Karpas-422 (cell line): ENCODE measurements at regions not wholly inside any gene's neighbourhood (a gene's known extent, or its start where the extent isn't known, plus 50 kb on each side); places are given as distances from the start of the nearest gene placed in this dataset.
"Not testable (repeated sequence)": the region's sequence is repeated elsewhere in the genome, so short reads cannot be mapped to it uniquely, and the experiment has no call there.

Source experiments
- DNase-seq: peaks from one replicate; pipeline ENCODE4 v3.0.0-alpha.2; 2015
- H2AFZ ChIP-seq: fragments of 200-600 bp; sonication (generic); 2 replicates; pipeline ENCODE4 v1.6.1; 2014; ENCODE audit warnings: antibody characterized with exemption, low read length, mixed read lengths
- H3K27ac ChIP-seq: fragments of 200-600 bp; sonication (generic); 2 replicates; pipeline ENCODE4 v1.5.1; 2014; ENCODE audit warnings: mild to moderate bottlenecking, low read length, moderate library complexity
- H3K27me3 ChIP-seq: fragments of 200-600 bp; sonication (generic); 2 replicates; pipeline ENCODE4 v1.6.1; 2014; ENCODE audit warnings: low read length, mixed read lengths
- H3K36me3 ChIP-seq: fragments of 200-600 bp; sonication (generic); 2 replicates; pipeline ENCODE4 v1.6.1; 2014; ENCODE audit warnings: low read length, mixed read lengths; ENCODE audit not compliant: insufficient read depth
- H3K4me1 ChIP-seq: fragments of 200-600 bp; sonication (generic); 2 replicates; pipeline ENCODE4 v1.6.1; 2014; ENCODE audit warnings: mild to moderate bottlenecking, low read length, mixed read lengths
- H3K4me2 ChIP-seq: fragments of 200-600 bp; sonication (generic); 2 replicates; pipeline ENCODE4 v1.6.1; 2014; ENCODE audit warnings: low read length, low read depth, mild to moderate bottlenecking; ENCODE audit not compliant: poor library complexity, severe bottlenecking
- H3K4me3 ChIP-seq: fragments of 200-600 bp; sonication (generic); 2 replicates; pipeline ENCODE4 v1.5.1; 2014; ENCODE audit warnings: mild to moderate bottlenecking, antibody characterized with exemption, low read length, mixed read lengths
- H3K79me2 ChIP-seq: fragments of 200-600 bp; sonication (generic); 2 replicates; pipeline ENCODE4 v1.6.1; 2014; ENCODE audit warnings: mild to moderate bottlenecking, low read length, mixed read lengths
- H3K9ac ChIP-seq: fragments of 200-600 bp; sonication (generic); 2 replicates; pipeline ENCODE4 v1.6.0; 2014; ENCODE audit warnings: low read length
- H3K9me2 ChIP-seq: fragments of 200-600 bp; sonication (generic), shearing (Covaris generic); replicated peaks from 2 replicates; pipeline ENCODE4 v1.6.0; 2014; ENCODE audit warnings: mild to moderate bottlenecking, low read length, moderate library complexity; ENCODE audit not compliant: insufficient read depth
- H3K9me3 ChIP-seq: fragments of 300-700, 200-600 bp; sonication (generic); 2 replicates; pipeline ENCODE4 v1.6.1; 2014; ENCODE audit warnings: low read length, mixed read lengths
- H4K20me1 ChIP-seq: fragments of 200-600 bp; sonication (generic); 2 replicates; pipeline ENCODE4 v1.6.1; 2014; ENCODE audit warnings: mild to moderate bottlenecking, antibody characterized with exemption, low read length, low read depth; ENCODE audit not compliant: insufficient read depth

GRCh38 chr5:124528838-124529237 lies 217.6 kb downstream of the ZNF608 start:
- H3K4me1 ChIP-seq = peaks cover 15% of the 10 kb centered on the region
- no peak overlapping the region for H2AFZ ChIP-seq
- no peak for DNase-seq
- H4K20me1 ChIP-seq = no peaks in the 10 kb centered on the region
- no peak overlapping the region for H3K9ac ChIP-seq
- H3K27ac ChIP-seq = no peak overlapping the region
- no peaks in the 10 kb centered on the region for H3K36me3 ChIP-seq
- H3K4me2 ChIP-seq = no peak overlapping the region
- no peaks in the 10 kb centered on the region for H3K79me2 ChIP-seq
- no peaks in the 10 kb centered on the region for H3K27me3 ChIP-seq
- no peaks in the 10 kb centered on the region for H3K9me3 ChIP-seq
- no peaks in the 10 kb centered on the region for H3K9me2 ChIP-seq
- H3K4me3 ChIP-seq = no peak overlapping the region

DNA sequence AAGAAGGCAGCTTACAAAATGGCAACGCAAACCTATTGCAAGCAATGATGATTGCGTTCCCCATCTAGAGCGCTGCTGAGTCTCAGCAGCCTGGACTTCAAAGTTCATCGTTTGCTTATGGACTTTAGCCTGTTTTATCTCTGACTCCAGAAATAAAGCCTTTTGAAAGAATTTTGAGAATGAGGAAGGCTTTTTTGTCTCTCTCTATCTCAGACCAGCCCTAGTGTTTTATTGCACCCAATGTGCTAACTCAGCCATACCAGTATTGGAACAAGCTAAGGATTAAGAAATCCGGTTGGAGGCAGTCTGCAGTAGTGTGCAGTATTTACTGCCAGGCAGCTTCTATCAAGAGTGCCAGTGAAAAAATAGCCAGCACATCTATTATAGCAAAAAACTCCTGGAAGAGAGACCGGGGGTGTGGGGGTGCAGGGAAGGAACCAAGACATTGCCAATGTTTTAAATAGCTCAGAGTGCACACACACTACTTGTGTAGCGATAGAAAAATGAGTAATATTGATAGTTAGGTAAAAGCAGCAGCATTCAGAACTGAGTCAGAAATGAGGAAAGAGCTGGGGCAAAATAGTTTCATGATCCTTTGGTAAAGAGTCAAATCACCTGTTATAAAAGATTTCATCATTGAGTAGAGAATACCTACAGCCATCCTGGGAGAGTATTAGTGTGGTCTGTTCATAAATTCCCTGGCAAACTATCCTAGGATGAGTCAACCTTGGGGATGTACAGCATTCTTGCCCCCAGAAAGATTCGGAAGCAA lies 219.0 kb downstream of the ZNF608 start:
- Histone ChIP-seq H3K79me2 (no peaks in the 10 kb centered on the region), H3K27me3 (no peaks in the 10 kb centered on the region), H2AFZ (no peak overlapping the region), H3K9me3 (no peaks in the 10 kb centered on the region), H3K4me2 (no peak overlapping the region), H3K27ac (no peak overlapping the region), H3K9me2 (no peaks in the 10 kb centered on the region), H3K36me3 (no peaks in the 10 kb centered on the region), H3K9ac (no peak overlapping the region), H3K4me3 (no peak overlapping the region), H4K20me1 (no peaks in the 10 kb centered on the region), H3K4me1 (peaks cover 15% of the 10 kb centered on the region)
- DNase-seq = no peak

DNA sequence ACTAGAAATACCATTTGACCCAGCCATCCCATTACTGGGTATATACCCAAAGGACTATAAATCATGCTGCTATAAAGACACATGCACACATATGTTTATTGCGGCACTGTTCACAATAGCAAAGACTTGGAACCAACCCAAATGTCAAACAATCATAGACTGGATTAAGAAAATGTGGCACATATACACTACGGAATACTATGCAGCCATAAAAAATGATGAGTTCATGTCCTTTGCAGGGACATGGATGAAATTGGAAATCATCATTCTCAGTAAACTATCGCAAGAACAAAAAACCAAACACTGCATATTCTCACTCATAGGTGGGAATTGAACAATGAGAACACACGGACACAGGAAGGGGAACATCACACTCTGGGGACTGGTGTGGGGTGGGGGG lies 220.4 kb downstream of the ZNF608 start:
- DNase-seq, H3K79me2 ChIP-seq, H3K27me3 ChIP-seq, H3K4me2 ChIP-seq, H3K27ac ChIP-seq, H3K9me3 ChIP-seq, H3K9me2 ChIP-seq, H3K4me3 ChIP-seq, H3K36me3 ChIP-seq, H3K9ac ChIP-seq, H2AFZ ChIP-seq, H4K20me1 ChIP-seq: not testable (repeated sequence)
- H3K4me1 ChIP-seq = peaks cover 15% of the 10 kb centered on the region

DNA sequence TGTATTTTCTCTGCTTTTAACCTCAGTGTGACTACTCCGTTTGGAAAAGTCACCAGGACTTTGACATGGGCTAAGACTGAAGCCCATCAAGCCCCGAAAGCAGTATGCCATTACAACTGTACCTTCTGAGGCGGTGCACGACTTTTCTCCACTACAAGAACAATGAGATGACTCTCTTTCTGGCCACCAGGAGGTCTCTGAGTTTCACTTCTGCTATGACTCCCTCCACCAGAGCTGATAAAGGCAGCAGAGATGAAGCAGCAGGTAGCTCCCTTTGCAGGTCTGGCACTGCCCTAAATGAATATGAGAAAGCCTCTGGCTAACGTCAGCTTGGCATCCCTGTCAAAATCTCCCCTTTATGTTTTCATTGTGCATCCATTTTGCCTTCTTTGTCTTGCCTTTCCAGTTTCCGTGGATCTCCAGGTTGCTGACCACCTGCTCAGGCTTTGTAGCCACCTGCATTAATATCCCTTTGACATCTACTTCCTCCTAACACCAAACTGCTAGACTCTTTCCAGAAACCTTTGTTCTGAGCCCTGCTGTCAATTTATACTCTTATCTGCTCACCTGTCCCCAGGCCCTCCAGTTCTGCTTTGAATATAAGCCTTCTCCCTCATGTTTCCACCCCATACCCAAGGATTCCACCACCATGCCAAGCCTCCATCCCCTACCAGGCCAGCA lies 221.7 kb downstream of the ZNF608 start:
- no peak overlapping the region for H3K9ac ChIP-seq
- H3K9me2 ChIP-seq = no peaks in the 10 kb centered on the region
- no peaks in the 10 kb centered on the region for H3K36me3 ChIP-seq
- H3K4me1 ChIP-seq = peaks cover 17% of the 10 kb centered on the region
- no peak overlapping the region for H3K4me3 ChIP-seq
- no peaks in the 10 kb centered on the region for H3K9me3 ChIP-seq
- peak overlapping the region; percentile 4 for H3K4me2 ChIP-seq
- H3K27me3 ChIP-seq = no peaks in the 10 kb centered on the region
- H3K27ac ChIP-seq = no peak overlapping the region
- no peaks in the 10 kb centered on the region for H4K20me1 ChIP-seq
- H2AFZ ChIP-seq = no peak overlapping the region
- DNase-seq = peak; percentile 88
- H3K79me2 ChIP-seq = no peaks in the 10 kb centered on the region

DNA sequence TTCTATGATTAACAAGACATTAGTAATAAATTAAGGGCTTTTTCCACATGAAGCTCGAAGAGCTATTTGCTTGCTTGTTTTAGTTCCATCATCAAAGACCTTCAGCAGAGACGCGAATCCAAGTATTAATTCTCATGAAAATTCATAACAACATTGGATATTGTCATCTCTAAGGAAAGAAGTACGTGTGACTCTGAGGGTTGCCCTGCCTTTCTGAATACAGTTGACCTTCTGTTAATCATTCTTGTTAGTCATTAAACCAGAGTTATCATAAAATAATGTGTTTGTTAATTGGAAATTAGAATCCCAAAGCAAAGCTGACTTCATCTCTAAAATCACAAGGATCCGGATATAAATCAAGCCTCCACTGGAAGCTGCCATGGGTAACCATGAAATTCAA lies 222.5 kb downstream of the ZNF608 start:
- Histone ChIP-seq H3K9me2 (no peaks in the 10 kb centered on the region), H3K4me2 (no peak overlapping the region), H3K27ac (no peak overlapping the region), H3K4me3 (no peak overlapping the region), H3K4me1 (peaks cover 22% of the 10 kb centered on the region), H3K9ac (no peak overlapping the region), H2AFZ (no peak overlapping the region), H4K20me1 (no peaks in the 10 kb centered on the region), H3K9me3 (no peaks in the 10 kb centered on the region), H3K79me2 (no peaks in the 10 kb centered on the region), H3K27me3 (no peaks in the 10 kb centered on the region), H3K36me3 (no peaks in the 10 kb centered on the region)
- DNase-seq = no peak

GRCh38 chr5:124522992-124523391 lies 223.4 kb downstream of the ZNF608 start:
- no peaks in the 10 kb centered on the region for H3K79me2 ChIP-seq
- H3K4me3 ChIP-seq = no peak overlapping the region
- H2AFZ ChIP-seq = no peak overlapping the region
- H3K36me3 ChIP-seq = no peaks in the 10 kb centered on the region
- no peaks in the 10 kb centered on the region for H4K20me1 ChIP-seq
- no peak overlapping the region for H3K9ac ChIP-seq
- H3K9me2 ChIP-seq = no peaks in the 10 kb centered on the region
- H3K4me1 ChIP-seq = peaks cover 22% of the 10 kb centered on the region
- no peak for DNase-seq
- H3K4me2 ChIP-seq = no peak overlapping the region
- H3K27me3 ChIP-seq = no peaks in the 10 kb centered on the region
- H3K9me3 ChIP-seq = no peaks in the 10 kb centered on the region
- H3K27ac ChIP-seq = no peak overlapping the region

- H3K79me2 ChIP-seq = no peaks in the 10 kb centered on the region
- peaks cover 22% of the 10 kb centered on the region for H3K4me1 ChIP-seq
- H3K4me2 ChIP-seq = no peak overlapping the region
- no peaks in the 10 kb centered on the region for H3K9me3 ChIP-seq
- H3K4me3 ChIP-seq = no peak overlapping the region
- no peak overlapping the region for H3K27ac ChIP-seq
- no peaks in the 10 kb centered on the region for H3K9me2 ChIP-seq
- H3K36me3 ChIP-seq = no peaks in the 10 kb centered on the region
- H3K27me3 ChIP-seq = no peaks in the 10 kb centered on the region
- no peak overlapping the region for H2AFZ ChIP-seq
- no peak for DNase-seq
- H4K20me1 ChIP-seq = no peaks in the 10 kb centered on the region
- no peak overlapping the region for H3K9ac ChIP-seq
Measured at GRCh38 chr5:124521461-124522230, 224.8 kb downstream of the ZNF608 start.

GRCh38 chr5:124519396-124519795 lies 227.0 kb downstream of the ZNF608 start:
- no peak for DNase-seq
- Histone ChIP-seq H2AFZ (no peak overlapping the region), H3K4me3 (no peak overlapping the region), H3K9me3 (no peaks in the 10 kb centered on the region), H3K4me2 (no peak overlapping the region), H3K27ac (no peak overlapping the region), H3K9me2 (no peaks in the 10 kb centered on the region), H3K27me3 (no peaks in the 10 kb centered on the region), H3K79me2 (no peaks in the 10 kb centered on the region), H3K4me1 (peaks cover 13% of the 10 kb centered on the region), H3K36me3 (no peaks in the 10 kb centered on the region), H4K20me1 (no peaks in the 10 kb centered on the region), H3K9ac (no peak overlapping the region)
